Neural cell (in vitro differentiated cells): ENCODE measurements at regions not wholly inside any gene's neighbourhood (a gene's known extent, or its start where the extent isn't known, plus 50 kb on each side); places are given as distances from the start of the nearest gene placed in this dataset.

Experiments used
- MXI1 ChIP-seq: fragments of 450-650 bp; conservative IDR thresholded peaks from 2 replicates; pipeline ENCODE4 v1.6.1; 2014; ENCODE audit warnings: antibody characterized with exemption, mild to moderate bottlenecking; ENCODE audit not compliant: poor library complexity, severe bottlenecking
- POLR2AphosphoS5 ChIP-seq: IDR thresholded peaks from 2 replicates; pipeline ENCODE4 v1.6.1; 2012
- TF ChIP-seq, protein P1 (sequence below): fragments of 450-650 bp; IDR thresholded peaks from 2 replicates; pipeline ENCODE4 v1.5.1; 2014; ENCODE audit warnings: antibody characterized with exemption, mild to moderate bottlenecking, moderate library complexity; ENCODE audit not compliant: poor library complexity, severe bottlenecking

DNA sequence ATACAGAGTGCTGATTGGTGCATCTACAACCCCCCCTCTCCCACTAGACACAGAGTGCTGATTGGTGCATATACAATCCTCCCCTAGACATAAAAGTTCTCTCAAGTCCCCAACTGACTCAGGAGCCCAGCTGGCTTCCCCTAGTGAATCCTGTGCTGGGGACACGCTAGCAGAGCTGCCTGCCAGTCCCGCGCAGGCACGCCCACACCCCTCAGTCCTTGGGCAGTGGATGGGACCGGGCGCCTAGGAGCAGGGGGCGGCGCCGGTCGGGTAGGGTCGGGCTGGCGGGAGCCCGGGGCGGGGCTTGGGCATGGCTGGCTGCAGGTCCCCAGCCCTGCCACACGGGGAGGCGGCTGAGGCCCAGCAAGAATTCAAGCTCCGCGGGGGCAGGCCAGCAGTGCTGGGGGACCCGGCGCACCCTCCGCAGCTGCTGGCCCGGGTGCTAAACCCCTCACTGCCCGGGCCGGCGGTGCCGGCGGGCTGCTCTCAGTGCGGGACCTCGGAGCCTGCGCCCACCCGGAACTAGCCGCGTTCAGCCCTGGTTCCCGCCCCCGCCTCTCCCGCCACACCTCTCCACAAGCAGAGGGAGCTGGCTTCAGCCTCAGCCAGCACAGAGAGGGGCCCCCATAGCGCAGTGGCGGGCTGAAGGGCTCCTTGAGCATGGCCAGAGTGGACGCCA lies 64.3 kb upstream of the DDHD1 start:
- no peak for TF ChIP-seq POLR2AphosphoS5
- TF ChIP-seq, protein P1, sequence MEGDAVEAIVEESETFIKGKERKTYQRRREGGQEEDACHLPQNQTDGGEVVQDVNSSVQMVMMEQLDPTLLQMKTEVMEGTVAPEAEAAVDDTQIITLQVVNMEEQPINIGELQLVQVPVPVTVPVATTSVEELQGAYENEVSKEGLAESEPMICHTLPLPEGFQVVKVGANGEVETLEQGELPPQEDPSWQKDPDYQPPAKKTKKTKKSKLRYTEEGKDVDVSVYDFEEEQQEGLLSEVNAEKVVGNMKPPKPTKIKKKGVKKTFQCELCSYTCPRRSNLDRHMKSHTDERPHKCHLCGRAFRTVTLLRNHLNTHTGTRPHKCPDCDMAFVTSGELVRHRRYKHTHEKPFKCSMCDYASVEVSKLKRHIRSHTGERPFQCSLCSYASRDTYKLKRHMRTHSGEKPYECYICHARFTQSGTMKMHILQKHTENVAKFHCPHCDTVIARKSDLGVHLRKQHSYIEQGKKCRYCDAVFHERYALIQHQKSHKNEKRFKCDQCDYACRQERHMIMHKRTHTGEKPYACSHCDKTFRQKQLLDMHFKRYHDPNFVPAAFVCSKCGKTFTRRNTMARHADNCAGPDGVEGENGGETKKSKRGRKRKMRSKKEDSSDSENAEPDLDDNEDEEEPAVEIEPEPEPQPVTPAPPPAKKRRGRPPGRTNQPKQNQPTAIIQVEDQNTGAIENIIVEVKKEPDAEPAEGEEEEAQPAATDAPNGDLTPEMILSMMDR = no peak
- no peak for TF ChIP-seq MXI1
